ENCODE measurements at regions not wholly inside any gene's neighbourhood (a gene's known extent, or its start where the extent isn't known, plus 50 kb on each side); places are given as distances from the start of the nearest gene placed in this dataset.

DNA sequence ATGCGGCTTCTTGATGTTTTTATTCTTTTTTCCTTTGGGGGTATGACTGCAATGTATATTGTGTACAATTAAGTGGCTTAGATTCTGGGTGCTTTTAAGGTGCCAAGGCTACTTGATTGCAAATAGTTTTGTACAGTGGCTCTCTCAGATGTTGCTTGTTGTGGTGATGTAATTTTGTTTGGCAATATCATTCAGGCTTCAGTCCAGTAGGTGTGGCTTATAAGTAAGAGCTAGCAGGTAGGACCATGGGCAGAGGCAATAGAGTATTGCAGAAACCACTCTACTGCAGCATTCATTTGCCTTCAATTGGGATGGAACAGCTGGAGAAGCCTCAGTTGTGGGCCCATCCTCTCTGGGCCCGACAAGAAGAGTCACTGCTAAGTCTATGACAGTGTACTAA, 407.9 kb upstream of the MAN1A1 start:
- TF ChIP-seq, protein P1, sequence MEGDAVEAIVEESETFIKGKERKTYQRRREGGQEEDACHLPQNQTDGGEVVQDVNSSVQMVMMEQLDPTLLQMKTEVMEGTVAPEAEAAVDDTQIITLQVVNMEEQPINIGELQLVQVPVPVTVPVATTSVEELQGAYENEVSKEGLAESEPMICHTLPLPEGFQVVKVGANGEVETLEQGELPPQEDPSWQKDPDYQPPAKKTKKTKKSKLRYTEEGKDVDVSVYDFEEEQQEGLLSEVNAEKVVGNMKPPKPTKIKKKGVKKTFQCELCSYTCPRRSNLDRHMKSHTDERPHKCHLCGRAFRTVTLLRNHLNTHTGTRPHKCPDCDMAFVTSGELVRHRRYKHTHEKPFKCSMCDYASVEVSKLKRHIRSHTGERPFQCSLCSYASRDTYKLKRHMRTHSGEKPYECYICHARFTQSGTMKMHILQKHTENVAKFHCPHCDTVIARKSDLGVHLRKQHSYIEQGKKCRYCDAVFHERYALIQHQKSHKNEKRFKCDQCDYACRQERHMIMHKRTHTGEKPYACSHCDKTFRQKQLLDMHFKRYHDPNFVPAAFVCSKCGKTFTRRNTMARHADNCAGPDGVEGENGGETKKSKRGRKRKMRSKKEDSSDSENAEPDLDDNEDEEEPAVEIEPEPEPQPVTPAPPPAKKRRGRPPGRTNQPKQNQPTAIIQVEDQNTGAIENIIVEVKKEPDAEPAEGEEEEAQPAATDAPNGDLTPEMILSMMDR (IDR thresholded peaks at IDR 0.05), result no peak
- no peak for TF ChIP-seq POLR2A (IDR thresholded peaks at IDR 0.05)

Measured in uterus (tissue), 2 donors.